WTC11 (cell line): ENCODE measurements at regions not wholly inside any gene's neighbourhood (a gene's known extent, or its start where the extent isn't known, plus 50 kb on each side); places are given as distances from the start of the nearest gene placed in this dataset.
"Not testable (repeated sequence)": the region's sequence is repeated elsewhere in the genome, so short reads cannot be mapped to it uniquely, and the experiment has no call there.

Experiments used
- ATAC-seq: fragments of 200-7000 bp; cut with Tn5 transposase; 2 replicates; pipeline ENCODE4 v1.10.0; 2021; ENCODE audit warnings: mild to moderate bottlenecking, moderate library complexity
- CTCF ChIA-PET: fragments of 300-600 bp; sonication (Branson Sonifier 250); formaldehyde crosslinking; loops from one replicate; lab custom pipeline; 2021; ENCODE audit warnings: antibody characterized with exemption; lab: Charles Lee
- POLR2A ChIA-PET: fragments of 350-600 bp; sonication (Branson Sonifier 250); formaldehyde crosslinking; loops from one replicate; lab custom pipeline; 2021; ENCODE audit warnings: antibody characterized with exemption; lab: Charles Lee
- DNase-seq: peaks from one replicate; pipeline ENCODE4 v3.0.0; 2021; ENCODE audit warnings: low spot score
- H3K27ac Mint-ChIP-seq: 2 replicates; pipeline ENCODE4 v1.8.0; 2021; ENCODE audit warnings: mixed read lengths
- H3K27me3 Mint-ChIP-seq: 2 replicates; pipeline ENCODE4 v1.8.0; 2021; ENCODE audit warnings: low read depth, mild to moderate bottlenecking, moderate library complexity, mixed read lengths
- H3K36me3 Mint-ChIP-seq: 2 replicates; pipeline ENCODE4 v1.8.0; 2021; ENCODE audit warnings: mixed read lengths
- H3K4me1 Mint-ChIP-seq: 2 replicates; pipeline ENCODE4 v1.8.0; 2022; ENCODE audit warnings: mixed read lengths
- H3K4me3 Mint-ChIP-seq: 2 replicates; pipeline ENCODE4 v1.8.0; 2021; ENCODE audit warnings: mild to moderate bottlenecking, moderate library complexity, mixed read lengths
- H3K9me3 Mint-ChIP-seq: 2 replicates; pipeline ENCODE4 v1.8.0; 2021; ENCODE audit warnings: mixed read lengths
- ATF3 ChIP-seq: sonication (generic); formaldehyde crosslinking; conservative IDR thresholded peaks from 2 replicates; pipeline ENCODE4 v1.8.1; 2022; ENCODE audit warnings: mild to moderate bottlenecking, missing genetic modification reagents
- CREM ChIP-seq: sonication (generic); formaldehyde crosslinking; IDR thresholded peaks from 2 replicates; pipeline ENCODE4 v1.8.1; 2022; ENCODE audit warnings: mild to moderate bottlenecking, missing genetic modification reagents, moderate library complexity
- CTCF ChIP-seq: fragments of 200-600 bp; IDR thresholded peaks from 2 replicates; pipeline ENCODE4 v1.8.0; 2022; ENCODE audit warnings: antibody characterized with exemption
- E2F4 ChIP-seq: sonication (generic); formaldehyde crosslinking; IDR thresholded peaks from 2 replicates; pipeline ENCODE4 v1.8.1; 2022; ENCODE audit warnings: low read depth, mild to moderate bottlenecking, moderate library complexity, missing genetic modification reagents, borderline replicate concordance
- FOXK1 ChIP-seq: sonication (generic); formaldehyde crosslinking; IDR thresholded peaks from 2 replicates; pipeline ENCODE4 v1.8.0; 2022; ENCODE audit warnings: mild to moderate bottlenecking, moderate library complexity, missing genetic modification reagents
- HMGA2 ChIP-seq: fragments of 250-450 bp; sonication (Bioruptor Pico); IDR thresholded peaks from 2 replicates; pipeline ENCODE4 v1.4.0; 2021; ENCODE audit warnings: mild to moderate bottlenecking, moderate library complexity
- HMGXB4 ChIP-seq: sonication (generic); formaldehyde crosslinking; IDR thresholded peaks from 2 replicates; pipeline ENCODE4 v1.8.1; 2023; ENCODE audit warnings: mild to moderate bottlenecking, moderate library complexity, missing genetic modification reagents
- JAZF1 ChIP-seq: fragments of 250-450 bp; sonication (Bioruptor Pico); IDR thresholded peaks from 2 replicates; pipeline ENCODE4 v1.9.0; 2021; ENCODE audit warnings: moderate library complexity, mild to moderate bottlenecking, inconsistent platforms
- NFATC4 ChIP-seq: fragments of 250-450 bp; sonication (Bioruptor Pico); IDR thresholded peaks from 2 replicates; pipeline ENCODE4 v1.9.0; 2021; ENCODE audit warnings: mild to moderate bottlenecking
- RELA ChIP-seq: sonication (generic); formaldehyde crosslinking; IDR thresholded peaks from 2 replicates; pipeline ENCODE4 v1.8.1; 2022; ENCODE audit warnings: missing genetic modification reagents, mild to moderate bottlenecking, borderline replicate concordance
- SMAD3 ChIP-seq: sonication (generic); formaldehyde crosslinking; IDR thresholded peaks from 2 replicates; pipeline ENCODE4 v1.8.0; 2022; ENCODE audit warnings: missing genetic modification reagents, mild to moderate bottlenecking, borderline replicate concordance
- USF2 ChIP-seq: sonication (generic); formaldehyde crosslinking; IDR thresholded peaks from 2 replicates; pipeline ENCODE4 v1.8.1; 2023; ENCODE audit warnings: mild to moderate bottlenecking, missing genetic modification reagents, moderate library complexity
- ZNF232 ChIP-seq: sonication (generic); formaldehyde crosslinking; IDR thresholded peaks from 2 replicates; pipeline ENCODE4 v1.8.0; 2022; ENCODE audit warnings: mild to moderate bottlenecking, missing genetic modification reagents
- ZNF281 ChIP-seq: sonication (generic); formaldehyde crosslinking; IDR thresholded peaks from 2 replicates; pipeline ENCODE4 v1.8.0; 2023; ENCODE audit warnings: mild to moderate bottlenecking, missing genetic modification reagents
- ZNF423 ChIP-seq: fragments of 250-450 bp; sonication (Bioruptor Pico); IDR thresholded peaks from 2 replicates; pipeline ENCODE4 v2.1.2; 2022; ENCODE audit warnings: mild to moderate bottlenecking, moderate library complexity
- TF ChIP-seq, protein P1 (sequence below): sonication (generic); formaldehyde crosslinking; IDR thresholded peaks from 2 replicates; pipeline ENCODE4 v1.8.0; 2022; ENCODE audit warnings: mild to moderate bottlenecking, missing genetic modification reagents

- H3K27me3 Mint-ChIP-seq, POLR2A ChIA-PET, H3K4me3 Mint-ChIP-seq, CTCF ChIA-PET, ATAC-seq, DNase-seq, H3K27ac Mint-ChIP-seq: not testable (repeated sequence)
- peaks cover 34% of the 10 kb centered on the region for H3K9me3 Mint-ChIP-seq
- TF ChIP-seq HMGA2 (CRISPR knock-in tag) = peak; percentile 100
- H3K4me1 Mint-ChIP-seq = peaks cover 13% of the 10 kb centered on the region
- H3K36me3 Mint-ChIP-seq = peaks cover 17% of the 10 kb centered on the region
Measured at GRCh38 chrX:887724-888123, 257.1 kb downstream of the SHOX start.

DNA sequence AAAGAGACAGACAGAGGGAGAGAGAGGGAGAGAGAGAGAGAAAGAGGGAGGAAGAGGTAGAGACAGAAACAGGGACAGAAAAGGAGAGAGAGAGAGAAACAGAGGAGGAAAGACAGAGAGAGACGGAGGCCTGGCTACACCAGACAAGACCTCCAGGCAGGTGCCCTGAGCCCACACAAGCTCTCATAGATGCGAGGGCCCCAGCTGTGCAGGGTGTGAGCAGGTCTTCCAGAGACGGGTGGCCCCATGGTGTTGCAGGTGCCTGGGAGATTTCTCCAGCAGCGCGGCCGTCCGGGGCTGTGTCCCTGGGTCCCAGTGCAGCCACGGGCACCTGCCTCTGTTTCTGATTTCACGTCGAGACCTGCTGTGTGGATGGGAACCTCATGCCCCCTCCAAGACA lies 253.0 kb downstream of the SHOX start:
- Mint-ChIP-seq H3K4me3 (no peak overlapping the region), H3K27me3 (peaks cover 8% of the 10 kb centered on the region), H3K9me3 (peaks cover 13% of the 10 kb centered on the region), H3K36me3 (no peaks in the 10 kb centered on the region), H3K4me1 (peaks cover 16% of the 10 kb centered on the region), H3K27ac (no peak overlapping the region)
- TF ChIP-seq CREM (CRISPR knock-in tag) = no peak
- TF ChIP-seq ZNF423 = no peak
- no peak for TF ChIP-seq USF2
- no peak for TF ChIP-seq FOXK1 (CRISPR knock-in tag)
- no peak for TF ChIP-seq HMGXB4
- TF ChIP-seq RELA (CRISPR knock-in tag) = no peak
- no peak for TF ChIP-seq E2F4 (CRISPR knock-in tag)
- TF ChIP-seq ATF3 (CRISPR knock-in tag) = no peak
- TF ChIP-seq SMAD3 (CRISPR knock-in tag) = no peak
- no peak for TF ChIP-seq ZNF281
- TF ChIP-seq, protein P1, sequence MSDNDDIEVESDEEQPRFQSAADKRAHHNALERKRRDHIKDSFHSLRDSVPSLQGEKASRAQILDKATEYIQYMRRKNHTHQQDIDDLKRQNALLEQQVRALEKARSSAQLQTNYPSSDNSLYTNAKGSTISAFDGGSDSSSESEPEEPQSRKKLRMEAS = no peak
- no peak for TF ChIP-seq CTCF
- TF ChIP-seq ZNF232 = no peak
- TF ChIP-seq JAZF1 = no peak
- TF ChIP-seq NFATC4 (CRISPR knock-in tag) = no peak
- ATAC-seq (peak; percentile 46), DNase-seq (no peak)
- CTCF ChIA-PET = no interaction called here
- POLR2A ChIA-PET = no interaction called here

- POLR2A ChIA-PET, H3K27ac Mint-ChIP-seq, H3K36me3 Mint-ChIP-seq, ATAC-seq, DNase-seq, CTCF ChIA-PET, H3K4me3 Mint-ChIP-seq, H3K27me3 Mint-ChIP-seq: not testable (repeated sequence)
- peaks cover 16% of the 10 kb centered on the region for H3K9me3 Mint-ChIP-seq
- H3K4me1 Mint-ChIP-seq = peaks cover 16% of the 10 kb centered on the region
Measured at GRCh38 chrX:879756-880698, 249.4 kb downstream of the SHOX start.
